ENCODE measurements at regions not wholly inside any gene's neighbourhood (a gene's known extent, or its start where the extent isn't known, plus 50 kb on each side); places are given as distances from the start of the nearest gene placed in this dataset.

DNA sequence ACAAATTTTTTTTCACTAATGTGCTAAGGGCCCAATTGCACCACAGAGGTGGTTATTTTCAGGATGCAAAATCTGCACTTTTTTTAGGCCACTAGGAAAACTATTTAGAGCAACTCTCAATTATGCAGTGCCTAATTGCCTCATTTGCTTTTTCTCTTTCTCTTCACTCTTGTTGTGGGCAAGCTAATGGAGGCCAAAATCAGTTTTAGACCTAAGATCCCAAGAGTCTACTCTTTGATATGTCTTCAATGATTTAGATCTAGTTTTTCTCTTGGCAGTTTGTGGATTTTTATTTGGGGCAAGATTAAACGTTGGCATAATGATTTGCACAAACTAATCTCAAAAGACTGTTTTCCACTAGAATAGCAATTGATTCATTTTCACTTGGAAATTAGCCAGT lies 1996.9 kb downstream of the LRRC4C start:
- no peak for TF ChIP-seq CTCF (IDR thresholded peaks at IDR 0.05; ENCODE audit: insufficient read depth, missing control alignments)
- no peak for DNase-seq (ENCODE audit: insufficient read length, low spot score)
- FAIRE-seq: no peak

DNA sequence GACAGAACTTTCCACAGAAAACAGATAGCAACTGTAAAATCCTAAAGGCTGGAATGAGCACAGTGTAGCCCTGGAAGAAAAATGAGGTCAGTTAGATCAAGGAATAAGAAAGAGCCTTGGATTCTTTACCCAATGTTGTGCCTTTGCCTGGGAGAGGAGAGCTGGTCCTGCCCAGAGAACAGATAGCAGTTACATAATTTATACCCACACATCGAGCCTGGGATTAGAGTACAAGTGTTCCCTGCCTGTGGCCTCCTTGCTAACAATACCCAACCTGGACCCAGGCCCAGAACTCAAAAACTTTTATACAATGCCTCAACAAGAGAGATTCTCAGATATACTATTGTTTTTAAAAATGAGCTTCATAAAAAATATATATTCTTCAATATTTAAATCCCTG lies 1998.4 kb downstream of the LRRC4C start:
- no peak for TF ChIP-seq CTCF (IDR thresholded peaks at IDR 0.05; ENCODE audit: insufficient read depth, missing control alignments)
- DNase-seq (ENCODE audit: insufficient read length, low spot score): no peak
- FAIRE-seq: no peak

DNA sequence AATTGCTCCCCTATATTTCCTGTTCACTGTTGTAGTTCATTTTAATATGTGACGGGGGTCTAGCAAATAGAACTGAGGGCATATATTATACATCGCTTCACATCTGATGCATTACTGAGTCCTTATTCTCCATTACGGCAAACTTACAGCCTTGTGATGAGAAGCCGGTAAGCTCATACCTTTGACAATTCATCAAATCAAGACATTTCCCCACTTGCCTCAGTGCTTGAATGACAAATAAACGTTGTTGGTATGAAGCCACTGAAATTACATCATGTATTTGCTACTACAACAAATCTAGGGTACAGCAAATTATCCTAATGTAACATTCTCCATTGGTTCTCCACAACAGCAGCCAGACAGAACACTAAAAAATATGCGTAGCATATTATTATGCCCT lies 1999.8 kb downstream of the LRRC4C start:
- DNase-seq (ENCODE audit: insufficient read length, low spot score): no peak
- no peak for TF ChIP-seq CTCF (IDR thresholded peaks at IDR 0.05; ENCODE audit: insufficient read depth, missing control alignments)
- no peak for FAIRE-seq

GRCh38 chr11:39458481-39458880 lies 2001.0 kb downstream of the LRRC4C start:
- DNase-seq (ENCODE audit: insufficient read length, low spot score) (no peak), FAIRE-seq (no peak)
- no peak for TF ChIP-seq CTCF (IDR thresholded peaks at IDR 0.05; ENCODE audit: insufficient read depth, missing control alignments)

DNA sequence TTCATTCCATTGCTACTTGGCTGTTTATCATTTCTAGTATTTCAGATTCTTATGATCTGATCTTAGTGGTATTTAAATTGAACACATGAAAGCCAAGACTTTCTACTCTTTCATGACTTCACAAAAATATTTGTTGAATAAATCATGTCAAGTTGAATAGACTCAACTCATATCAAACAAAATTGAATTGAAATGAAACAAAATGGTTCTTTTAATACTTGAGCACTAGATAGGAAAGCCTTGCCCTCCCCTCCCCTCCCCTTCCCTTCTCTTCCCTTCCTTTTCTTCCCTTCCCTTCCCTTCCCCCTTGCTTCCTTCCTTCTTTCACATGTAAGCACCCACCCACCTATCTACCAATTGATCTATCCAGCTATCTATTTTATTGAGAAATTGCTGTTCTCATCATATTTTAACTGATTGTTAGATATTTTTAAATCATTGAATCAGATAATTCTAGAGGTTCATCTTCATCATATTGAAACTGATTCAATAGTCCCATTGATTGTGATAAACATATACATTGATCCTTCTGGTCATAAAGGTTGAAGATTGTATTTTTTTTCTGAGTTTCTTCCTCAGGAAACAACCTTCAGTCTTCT lies 2015.9 kb downstream of the LRRC4C start:
- FAIRE-seq: no peak
- no peak for DNase-seq (ENCODE audit: insufficient read length, low spot score)
- no peak for TF ChIP-seq CTCF (IDR thresholded peaks at IDR 0.05; ENCODE audit: insufficient read depth, missing control alignments)

GRCh38 chr11:39442177-39442576 lies 2017.3 kb downstream of the LRRC4C start:
- TF ChIP-seq CTCF (IDR thresholded peaks at IDR 0.05; ENCODE audit: insufficient read depth, missing control alignments): no peak
- FAIRE-seq: no peak
- no peak for DNase-seq (ENCODE audit: insufficient read length, low spot score)

GRCh38 chr11:39435641-39436040 lies 2023.8 kb downstream of the LRRC4C start:
- FAIRE-seq (no peak), DNase-seq (ENCODE audit: insufficient read length, low spot score) (no peak)
- TF ChIP-seq CTCF (IDR thresholded peaks at IDR 0.05; ENCODE audit: insufficient read depth, missing control alignments): no peak
